Activated naive CD4-positive, alpha-beta T cell treated with anti-CD3 and anti-CD28 coated beads for 36 hours (primary cell): ENCODE measurements at regions not wholly inside any gene's neighbourhood (a gene's known extent, or its start where the extent isn't known, plus 50 kb on each side); places are given as distances from the start of the nearest gene placed in this dataset.

Experiments used
- CTCF ChIA-PET: fragments of 350-600 bp; sonication (Branson Sonifier 250); formaldehyde crosslinking; loops from one replicate; lab custom pipeline; 2021; ENCODE audit warnings: antibody characterized with exemption; lab: Charles Lee
- DNase-seq: peaks from one replicate; pipeline ENCODE4 v3.0.0-alpha.2; 2020
- H3K27ac Mint-ChIP-seq: one replicate; pipeline ENCODE4 v1.8.0; 2021; ENCODE audit warnings: mild to moderate bottlenecking, mixed read lengths
- H3K27me3 Mint-ChIP-seq: one replicate; pipeline ENCODE4 v1.8.0; 2021; ENCODE audit warnings: low read depth, mixed read lengths
- H3K36me3 Mint-ChIP-seq: one replicate; pipeline ENCODE4 v1.8.0; 2021; ENCODE audit warnings: low read depth, mixed read lengths
- H3K4me1 Mint-ChIP-seq: one replicate; pipeline ENCODE4 v1.8.0; 2021; ENCODE audit warnings: low read depth, mixed read lengths
- H3K4me3 Mint-ChIP-seq: one replicate; pipeline ENCODE4 v1.8.0; 2021; ENCODE audit warnings: mild to moderate bottlenecking, moderate library complexity, mixed read lengths
- H3K9me3 Mint-ChIP-seq: one replicate; pipeline ENCODE4 v1.8.0; 2021; ENCODE audit warnings: mixed read lengths
- intact Hi-C: fragments of 100-400 bp; cut with micrococcal nuclease; formaldehyde crosslinking; loops from one replicate; pipeline ENCODE4 v1.15.1; 2023

- DNase-seq, result no peak
- no peaks in the 10 kb centered on the region for H3K36me3 Mint-ChIP-seq
- CTCF ChIA-PET, result no interaction called here
- intact Hi-C loops, result no loop called here
- no peaks in the 10 kb centered on the region for H3K27me3 Mint-ChIP-seq
- H3K4me1 Mint-ChIP-seq, result no peaks in the 10 kb centered on the region
- H3K4me3 Mint-ChIP-seq, result no peak overlapping the region
- no peak overlapping the region for H3K27ac Mint-ChIP-seq
- no peaks in the 10 kb centered on the region for H3K9me3 Mint-ChIP-seq
Observed at GRCh38 chr10:76644476-76644875, 993.1 kb downstream of the KCNMA1 start.

- H3K27me3 Mint-ChIP-seq, result no peaks in the 10 kb centered on the region
- CTCF ChIA-PET, result no interaction called here
- no peak overlapping the region for H3K27ac Mint-ChIP-seq
- H3K4me1 Mint-ChIP-seq, result no peaks in the 10 kb centered on the region
- DNase-seq, result no peak
- H3K9me3 Mint-ChIP-seq, result no peaks in the 10 kb centered on the region
- no peaks in the 10 kb centered on the region for H3K36me3 Mint-ChIP-seq
- intact Hi-C loops, result no loop called here
- H3K4me3 Mint-ChIP-seq, result no peak overlapping the region
Observed at GRCh38 chr10:76643511-76643911, 994.1 kb downstream of the KCNMA1 start.

- Mint-ChIP-seq H3K27me3 (no peaks in the 10 kb centered on the region), H3K9me3 (no peaks in the 10 kb centered on the region), H3K4me3 (no peak overlapping the region), H3K4me1 (no peaks in the 10 kb centered on the region), H3K27ac (no peak overlapping the region), H3K36me3 (no peaks in the 10 kb centered on the region)
- DNase-seq, result no peak
- intact Hi-C loops, result no loop called here
- CTCF ChIA-PET, result no interaction called here
Observed at GRCh38 chr10:76642358-76642757, 995.2 kb downstream of the KCNMA1 start.

- H3K4me1 Mint-ChIP-seq, result no peaks in the 10 kb centered on the region
- H3K4me3 Mint-ChIP-seq, result no peak overlapping the region
- H3K27ac Mint-ChIP-seq, result no peak overlapping the region
- CTCF ChIA-PET, result no interaction called here
- no peaks in the 10 kb centered on the region for H3K36me3 Mint-ChIP-seq
- DNase-seq, result no peak
- H3K27me3 Mint-ChIP-seq, result no peaks in the 10 kb centered on the region
- no peaks in the 10 kb centered on the region for H3K9me3 Mint-ChIP-seq
- intact Hi-C loops, result no loop called here
Observed at GRCh38 chr10:76641215-76641614, 996.4 kb downstream of the KCNMA1 start.

GRCh38 chr10:76640806-76641205, 996.8 kb downstream of the KCNMA1 start:
- DNase-seq, result no peak
- intact Hi-C loops, result no loop called here
- Mint-ChIP-seq H3K27me3 (no peaks in the 10 kb centered on the region), H3K27ac (no peak overlapping the region), H3K36me3 (no peaks in the 10 kb centered on the region), H3K4me1 (no peaks in the 10 kb centered on the region), H3K9me3 (no peaks in the 10 kb centered on the region), H3K4me3 (no peak overlapping the region)
- CTCF ChIA-PET, result no interaction called here

- no peaks in the 10 kb centered on the region for H3K36me3 Mint-ChIP-seq
- DNase-seq, result no peak
- intact Hi-C loops, result no loop called here
- peaks cover 3% of the 10 kb centered on the region for H3K9me3 Mint-ChIP-seq
- no peaks in the 10 kb centered on the region for H3K4me1 Mint-ChIP-seq
- H3K27me3 Mint-ChIP-seq, result no peaks in the 10 kb centered on the region
- CTCF ChIA-PET, result no interaction called here
- H3K4me3 Mint-ChIP-seq, result no peak overlapping the region
- no peak overlapping the region for H3K27ac Mint-ChIP-seq
Observed at GRCh38 chr10:76632767-76633051, 1004.9 kb downstream of the KCNMA1 start.

DNA sequence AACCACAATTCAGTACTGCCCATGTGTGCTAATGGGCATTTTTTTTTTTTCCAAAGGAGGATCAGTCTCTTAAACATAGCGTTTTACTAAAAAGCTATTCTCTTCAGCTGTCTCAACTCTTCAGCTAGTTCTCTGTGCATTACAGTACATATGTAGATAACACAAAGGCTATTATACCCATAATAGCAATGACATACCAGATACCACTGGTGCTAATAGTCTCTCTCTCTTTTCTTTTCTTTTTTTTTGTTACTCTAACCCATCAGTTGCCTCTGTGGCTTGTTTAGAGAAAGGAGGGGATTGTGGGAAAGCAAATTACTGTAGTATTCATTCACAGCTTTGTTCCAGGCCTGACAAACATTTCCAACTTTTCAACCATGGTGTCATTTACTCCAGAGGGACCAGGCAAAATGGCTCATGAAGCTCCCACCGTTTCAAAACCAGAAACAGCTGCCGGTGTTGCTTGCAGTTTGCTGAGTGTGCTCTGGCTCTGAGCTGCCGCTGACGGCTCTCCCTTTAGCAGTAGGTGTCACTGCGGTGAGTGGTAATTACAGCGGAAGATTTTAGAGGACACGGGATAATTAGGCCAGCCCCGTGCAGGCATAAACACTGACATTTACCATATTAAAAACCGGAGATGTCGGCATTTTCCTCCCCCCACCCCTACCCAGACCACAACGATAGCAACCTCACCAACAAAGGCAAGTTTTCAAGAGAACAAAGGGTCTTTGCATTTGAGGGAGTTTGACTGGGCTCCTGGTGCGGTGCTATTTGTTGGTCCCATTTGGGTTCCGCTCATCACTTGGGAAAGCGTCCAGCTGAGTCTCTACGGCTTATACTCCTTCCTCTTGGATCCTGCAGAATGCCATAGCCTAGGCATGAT, 1005.5 kb downstream of the KCNMA1 start:
- no peaks in the 10 kb centered on the region for H3K4me1 Mint-ChIP-seq
- no peaks in the 10 kb centered on the region for H3K36me3 Mint-ChIP-seq
- no peaks in the 10 kb centered on the region for H3K27me3 Mint-ChIP-seq
- DNase-seq, result no peak
- peaks cover 3% of the 10 kb centered on the region for H3K9me3 Mint-ChIP-seq
- no peak overlapping the region for H3K4me3 Mint-ChIP-seq
- H3K27ac Mint-ChIP-seq, result no peak overlapping the region
- intact Hi-C loops, result no loop called here
- CTCF ChIA-PET, result no interaction called here

- intact Hi-C loops, result no loop called here
- no peaks in the 10 kb centered on the region for H3K27me3 Mint-ChIP-seq
Observed at GRCh38 chr10:76631036-76631670, 1006.5 kb downstream of the KCNMA1 start.

GRCh38 chr10:76628801-76629200, 1008.8 kb downstream of the KCNMA1 start:
- H3K27ac Mint-ChIP-seq, result no peak overlapping the region
- CTCF ChIA-PET, result no interaction called here
- DNase-seq, result no peak
- intact Hi-C loops, result no loop called here
- peaks cover 3% of the 10 kb centered on the region for H3K9me3 Mint-ChIP-seq
- no peaks in the 10 kb centered on the region for H3K4me1 Mint-ChIP-seq
- H3K36me3 Mint-ChIP-seq, result no peaks in the 10 kb centered on the region
- H3K27me3 Mint-ChIP-seq, result no peaks in the 10 kb centered on the region
- H3K4me3 Mint-ChIP-seq, result no peak overlapping the region

More at GRCh38 chr10:76631036-76631670, 1006.5 kb downstream of the KCNMA1 start:
- H3K9me3 Mint-ChIP-seq, result peaks cover 3% of the 10 kb centered on the region
- H3K4me3 Mint-ChIP-seq, result no peak overlapping the region
- no peak for DNase-seq
- no peak overlapping the region for H3K27ac Mint-ChIP-seq
- CTCF ChIA-PET, result no interaction called here
- H3K4me1 Mint-ChIP-seq, result no peaks in the 10 kb centered on the region
- no peaks in the 10 kb centered on the region for H3K36me3 Mint-ChIP-seq

DNA sequence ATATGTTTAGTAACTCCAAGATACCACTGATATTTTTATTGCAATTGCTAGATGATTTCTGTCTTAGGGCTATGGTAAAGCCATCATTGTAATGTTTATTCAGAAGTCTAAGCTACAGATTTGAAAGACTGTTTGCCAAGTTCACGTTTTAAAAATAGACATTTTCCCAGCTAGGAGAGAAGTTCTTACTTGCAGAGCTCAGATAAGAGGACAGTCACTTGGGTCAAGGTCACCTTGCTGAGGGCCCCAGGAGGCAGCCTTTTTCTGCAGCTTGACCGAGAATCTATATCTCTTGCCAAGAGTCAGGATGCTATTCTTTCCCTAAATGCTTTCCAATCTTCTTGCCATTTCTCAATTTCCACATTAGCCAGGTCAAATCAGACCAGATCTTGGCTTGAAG, 1011.2 kb downstream of the KCNMA1 start:
- Mint-ChIP-seq H3K27me3 (no peaks in the 10 kb centered on the region), H3K36me3 (no peaks in the 10 kb centered on the region), H3K4me3 (no peak overlapping the region), H3K27ac (no peak overlapping the region), H3K9me3 (peaks cover 6% of the 10 kb centered on the region), H3K4me1 (no peaks in the 10 kb centered on the region)
- DNase-seq, result no peak
- CTCF ChIA-PET, result no interaction called here
- intact Hi-C loops, result no loop called here

DNA sequence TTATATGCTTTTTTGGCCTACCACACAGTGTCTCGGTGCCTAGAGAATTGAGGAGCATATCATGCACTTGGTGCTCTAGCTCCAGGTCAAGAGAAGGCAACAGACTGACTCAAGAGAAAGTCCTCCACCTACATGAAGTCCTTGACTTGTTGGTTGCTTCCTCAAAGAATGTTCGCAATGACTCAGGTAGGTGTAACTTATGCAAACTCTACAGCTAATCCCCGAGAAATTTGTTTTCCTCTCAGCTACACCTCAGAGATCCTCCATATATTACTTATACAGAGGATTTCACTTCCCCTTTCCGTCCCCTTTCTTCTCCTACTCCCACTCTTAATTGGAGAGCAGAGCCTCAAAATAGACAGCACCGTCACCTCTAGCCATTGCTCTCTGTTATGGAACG, 1013.1 kb downstream of the KCNMA1 start:
- Mint-ChIP-seq H3K4me1 (no peaks in the 10 kb centered on the region), H3K4me3 (no peak overlapping the region)
- intact Hi-C loops, result no loop called here

GRCh38 chr10:76621886-76622620, 1015.6 kb downstream of the KCNMA1 start:
- no peak for DNase-seq
- CTCF ChIA-PET, result no interaction called here
- H3K9me3 Mint-ChIP-seq, result peaks cover 14% of the 10 kb centered on the region
- no peak overlapping the region for H3K27ac Mint-ChIP-seq
- H3K36me3 Mint-ChIP-seq, result no peaks in the 10 kb centered on the region
- no peaks in the 10 kb centered on the region for H3K4me1 Mint-ChIP-seq
- no peak overlapping the region for H3K4me3 Mint-ChIP-seq
- intact Hi-C loops, result no loop called here
- no peaks in the 10 kb centered on the region for H3K27me3 Mint-ChIP-seq

More for the DNA sequence above, 1013.1 kb downstream of the KCNMA1 start:
- H3K9me3 Mint-ChIP-seq, result peaks cover 10% of the 10 kb centered on the region
- DNase-seq, result no peak
- CTCF ChIA-PET, result no interaction called here
- H3K27ac Mint-ChIP-seq, result no peak overlapping the region
- no peaks in the 10 kb centered on the region for H3K36me3 Mint-ChIP-seq
- H3K27me3 Mint-ChIP-seq, result no peaks in the 10 kb centered on the region

DNA sequence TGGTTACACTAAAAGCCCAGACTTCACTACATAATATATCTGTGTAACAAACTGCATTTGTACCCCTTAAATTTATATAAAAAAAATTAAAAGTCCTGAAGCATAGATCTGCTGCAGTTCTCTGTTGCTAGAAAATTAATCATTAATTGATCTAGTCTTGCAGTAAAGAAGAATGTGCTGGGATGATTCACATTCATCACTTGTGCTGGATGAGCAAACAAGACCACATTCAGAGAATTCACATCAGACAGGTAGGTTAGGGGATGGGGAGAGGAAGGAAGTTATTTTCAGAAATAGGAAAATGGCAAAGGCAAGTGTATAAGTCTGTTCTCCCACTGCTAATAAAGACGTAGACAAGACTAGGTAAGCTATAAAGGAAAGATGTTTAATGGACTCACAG, 1019.0 kb downstream of the KCNMA1 start:
- intact Hi-C loops, result no loop called here
- H3K4me1 Mint-ChIP-seq, result no peaks in the 10 kb centered on the region
- DNase-seq, result no peak
- no peak overlapping the region for H3K4me3 Mint-ChIP-seq
- CTCF ChIA-PET, result no interaction called here
- no peak overlapping the region for H3K27ac Mint-ChIP-seq
- H3K9me3 Mint-ChIP-seq, result peaks cover 14% of the 10 kb centered on the region
- H3K27me3 Mint-ChIP-seq, result no peaks in the 10 kb centered on the region
- H3K36me3 Mint-ChIP-seq, result no peaks in the 10 kb centered on the region
